ENCODE measurements at regions not wholly inside any gene's neighbourhood (a gene's known extent, or its start where the extent isn't known, plus 50 kb on each side); places are given as distances from the start of the nearest gene placed in this dataset.

DNA sequence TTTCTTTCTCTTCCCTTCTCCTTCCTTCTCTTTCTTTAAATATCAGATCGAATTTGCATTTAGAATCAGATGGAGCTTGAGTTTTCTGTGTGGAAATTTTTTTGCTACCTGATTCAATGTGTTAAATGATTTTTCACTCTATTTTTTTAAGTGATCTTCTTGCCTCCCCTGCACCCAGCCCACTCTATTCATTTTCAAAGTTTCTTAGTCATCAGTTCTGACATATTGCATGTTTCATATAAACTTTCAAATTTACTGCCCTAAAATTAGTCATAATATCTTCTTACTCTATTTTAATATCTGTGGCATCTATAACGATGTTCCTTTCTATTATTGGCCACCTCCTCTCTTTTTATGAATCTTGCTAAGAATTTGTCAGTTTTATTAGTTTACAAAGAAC lies 69.1 kb downstream of the MTNR1B start:
- TF ChIP-seq POLR2A (IDR thresholded peaks at IDR 0.05) (no peak), POLR2AphosphoS5 (IDR thresholded peaks at IDR 0.05) (no peak)
- TF ChIP-seq, protein P1, sequence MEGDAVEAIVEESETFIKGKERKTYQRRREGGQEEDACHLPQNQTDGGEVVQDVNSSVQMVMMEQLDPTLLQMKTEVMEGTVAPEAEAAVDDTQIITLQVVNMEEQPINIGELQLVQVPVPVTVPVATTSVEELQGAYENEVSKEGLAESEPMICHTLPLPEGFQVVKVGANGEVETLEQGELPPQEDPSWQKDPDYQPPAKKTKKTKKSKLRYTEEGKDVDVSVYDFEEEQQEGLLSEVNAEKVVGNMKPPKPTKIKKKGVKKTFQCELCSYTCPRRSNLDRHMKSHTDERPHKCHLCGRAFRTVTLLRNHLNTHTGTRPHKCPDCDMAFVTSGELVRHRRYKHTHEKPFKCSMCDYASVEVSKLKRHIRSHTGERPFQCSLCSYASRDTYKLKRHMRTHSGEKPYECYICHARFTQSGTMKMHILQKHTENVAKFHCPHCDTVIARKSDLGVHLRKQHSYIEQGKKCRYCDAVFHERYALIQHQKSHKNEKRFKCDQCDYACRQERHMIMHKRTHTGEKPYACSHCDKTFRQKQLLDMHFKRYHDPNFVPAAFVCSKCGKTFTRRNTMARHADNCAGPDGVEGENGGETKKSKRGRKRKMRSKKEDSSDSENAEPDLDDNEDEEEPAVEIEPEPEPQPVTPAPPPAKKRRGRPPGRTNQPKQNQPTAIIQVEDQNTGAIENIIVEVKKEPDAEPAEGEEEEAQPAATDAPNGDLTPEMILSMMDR (IDR thresholded peaks at IDR 0.05): no peak

Measured in gastroesophageal sphincter (tissue), 3 donors.